ENCODE measurements at regions not wholly inside any gene's neighbourhood (a gene's known extent, or its start where the extent isn't known, plus 50 kb on each side); places are given as distances from the start of the nearest gene placed in this dataset.

- Histone ChIP-seq H3K27me3 (ENCODE audit: control insufficient read depth, low read length) (no peaks in the 10 kb centered on the region), H3K9me3 (ENCODE audit: control insufficient read depth, insufficient read depth, low read length) (peaks cover 4% of the 10 kb centered on the region; the same call in 1 of the 2 replicates), H3K4me1 (ENCODE audit: control insufficient read depth, low read length) (no peaks in the 10 kb centered on the region), H3K4me2 (ENCODE audit: low read length) (no peak overlapping the region), H3K4me3 (ENCODE audit: low read length) (no peak overlapping the region), H3F3A (ENCODE audit: control insufficient read depth, insufficient read depth) (no peaks in the 10 kb centered on the region), H3K36me3 (ENCODE audit: control insufficient read depth, low read length) (no peaks in the 10 kb centered on the region), H4K20me1 (ENCODE audit: control insufficient read depth, insufficient read depth, low read depth, low read length) (no peaks in the 10 kb centered on the region), H3K9me2 (replicated peaks; ENCODE audit: control insufficient read depth, low read length) (no peaks in the 10 kb centered on the region), H3K27ac (ENCODE audit: low read depth, low read length) (no peak overlapping the region), H3K79me2 (ENCODE audit: control insufficient read depth, low read length) (no peaks in the 10 kb centered on the region)
- no peak for TF ChIP-seq CTCF (IDR thresholded peaks at IDR 0.05; ENCODE audit: low read depth, low read length, poor library complexity, severe bottlenecking)
- TF ChIP-seq EZH2phosphoT487 (IDR thresholded peaks at IDR 0.05; ENCODE audit: borderline replicate concordance, low read length) = no peak
Observed at GRCh38 chr7:68994841-68995240, 603.4 kb upstream of the AUTS2 start.

- Histone ChIP-seq H3K4me2 (ENCODE audit: low read length) (no peak overlapping the region), H4K20me1 (ENCODE audit: control insufficient read depth, insufficient read depth, low read depth, low read length) (no peaks in the 10 kb centered on the region), H3K9me2 (replicated peaks; ENCODE audit: control insufficient read depth, low read length) (no peaks in the 10 kb centered on the region), H3K27me3 (ENCODE audit: control insufficient read depth, low read length) (no peaks in the 10 kb centered on the region), H3F3A (ENCODE audit: control insufficient read depth, insufficient read depth) (no peaks in the 10 kb centered on the region), H3K36me3 (ENCODE audit: control insufficient read depth, low read length) (no peaks in the 10 kb centered on the region), H3K27ac (ENCODE audit: low read depth, low read length) (no peak overlapping the region), H3K4me1 (ENCODE audit: control insufficient read depth, low read length) (no peaks in the 10 kb centered on the region), H3K79me2 (ENCODE audit: control insufficient read depth, low read length) (no peaks in the 10 kb centered on the region), H3K4me3 (ENCODE audit: low read length) (no peak overlapping the region), H3K9me3 (ENCODE audit: control insufficient read depth, insufficient read depth, low read length) (peaks cover 15% of the 10 kb centered on the region; the same call in 1 of the 2 replicates)
- TF ChIP-seq EZH2phosphoT487 (IDR thresholded peaks at IDR 0.05; ENCODE audit: borderline replicate concordance, low read length) = no peak
- TF ChIP-seq CTCF (IDR thresholded peaks at IDR 0.05; ENCODE audit: low read depth, low read length, poor library complexity, severe bottlenecking) = no peak
Observed at GRCh38 chr7:68998136-68998535, 600.1 kb upstream of the AUTS2 start.

GRCh38 chr7:69002416-69002815 lies 595.9 kb upstream of the AUTS2 start:
- TF ChIP-seq CTCF (IDR thresholded peaks at IDR 0.05; ENCODE audit: low read depth, low read length, poor library complexity, severe bottlenecking) = no peak
- TF ChIP-seq EZH2phosphoT487 (IDR thresholded peaks at IDR 0.05; ENCODE audit: borderline replicate concordance, low read length) = no peak
- Histone ChIP-seq H3F3A (ENCODE audit: control insufficient read depth, insufficient read depth) (no peaks in the 10 kb centered on the region), H3K27ac (ENCODE audit: low read depth, low read length) (no peak overlapping the region), H3K79me2 (ENCODE audit: control insufficient read depth, low read length) (no peaks in the 10 kb centered on the region), H4K20me1 (ENCODE audit: control insufficient read depth, insufficient read depth, low read depth, low read length) (no peaks in the 10 kb centered on the region), H3K4me2 (ENCODE audit: low read length) (no peak overlapping the region), H3K9me3 (ENCODE audit: control insufficient read depth, insufficient read depth, low read length) (peaks cover 15% of the 10 kb centered on the region; the same call in 1 of the 2 replicates), H3K27me3 (ENCODE audit: control insufficient read depth, low read length) (no peaks in the 10 kb centered on the region), H3K36me3 (ENCODE audit: control insufficient read depth, low read length) (no peaks in the 10 kb centered on the region), H3K4me3 (ENCODE audit: low read length) (no peak overlapping the region), H3K9me2 (replicated peaks; ENCODE audit: control insufficient read depth, low read length) (no peaks in the 10 kb centered on the region), H3K4me1 (ENCODE audit: control insufficient read depth, low read length) (no peaks in the 10 kb centered on the region)

Data from DOHH2 (cell line).